ENCODE measurements at regions not wholly inside any gene's neighbourhood (a gene's known extent, or its start where the extent isn't known, plus 50 kb on each side); places are given as distances from the start of the nearest gene placed in this dataset.
A peak's percentile ranks its signal among the peaks of the same experiment; 100 is the strongest.
"Not testable (repeated sequence)": the region's sequence is repeated elsewhere in the genome, so short reads cannot be mapped to it uniquely, and the experiment has no call there.

- TF ChIP-seq JUND (IDR thresholded peaks at IDR 0.05; ENCODE audit: low read depth): no peak
- in situ Hi-C loops (cut with HindIII; ENCODE audit: low pct_unique_long_range_greater_than_20kb, low sequenced_read_pairs): no loop called here
- DNase-seq (ENCODE audit: low read depth in 1 of 2, low spot score in 1 of 2): no peak
Measured at GRCh38 chr14:30440961-30441360, 118.0 kb upstream of the G2E3 start.

DNA sequence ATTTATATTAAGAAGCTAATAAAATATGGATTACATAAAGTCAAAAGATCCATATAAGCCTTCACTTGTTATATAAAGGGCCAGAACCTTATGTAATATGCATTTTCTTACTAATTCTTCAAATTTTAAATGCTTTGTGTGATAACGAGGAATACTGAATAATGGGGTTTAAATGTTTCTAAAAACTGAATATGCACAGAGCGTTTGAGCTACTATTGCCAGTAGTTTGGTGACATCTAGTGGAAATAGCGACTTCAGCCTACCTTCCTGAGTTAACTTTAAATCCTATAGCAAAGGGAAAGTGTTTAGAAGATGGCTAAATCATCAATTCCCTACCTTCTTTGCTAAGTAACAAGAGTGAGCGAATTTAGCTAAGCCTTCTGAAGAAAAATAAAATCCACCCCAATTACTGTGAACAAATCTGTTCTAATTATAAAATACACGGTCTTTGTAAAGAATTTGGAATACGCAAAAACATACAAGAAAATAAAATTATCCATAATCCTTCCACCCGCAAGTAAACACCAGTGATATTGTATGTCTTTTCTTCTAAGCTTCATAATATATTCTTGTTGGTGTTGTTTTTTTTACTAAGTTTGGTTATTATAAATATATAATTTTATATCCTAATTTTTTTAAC, 115.5 kb upstream of the G2E3 start:
- in situ Hi-C loops (cut with HindIII; ENCODE audit: low pct_unique_long_range_greater_than_20kb, low sequenced_read_pairs): no loop called here
- DNase-seq (ENCODE audit: low read depth in 1 of 2, low spot score in 1 of 2): peak; percentile 26 to 73
- no peak for TF ChIP-seq JUND (IDR thresholded peaks at IDR 0.05; ENCODE audit: low read depth)

DNA sequence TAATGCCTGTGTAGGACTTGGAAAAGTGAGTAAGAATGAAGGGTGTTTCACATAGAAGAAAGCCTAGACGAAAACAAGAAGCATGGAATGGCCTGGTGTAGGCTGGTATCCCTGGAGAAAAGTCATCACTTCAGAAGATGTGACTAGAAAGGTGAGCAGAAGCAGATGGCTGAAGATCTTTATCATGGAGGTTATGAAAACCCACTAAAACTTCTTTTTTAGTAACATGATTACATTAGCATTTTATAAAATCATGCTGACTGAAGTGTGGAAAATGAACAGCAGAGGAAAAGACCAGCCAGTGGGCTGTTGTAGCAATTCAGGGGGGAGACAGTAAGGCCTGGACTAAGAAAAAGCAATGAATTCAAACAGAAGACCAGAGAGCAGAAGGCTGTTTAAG, 114.5 kb upstream of the G2E3 start:
- in situ Hi-C loops (cut with HindIII; ENCODE audit: low pct_unique_long_range_greater_than_20kb, low sequenced_read_pairs): no loop called here

GRCh38 chr14:30445011-30445793, 113.8 kb upstream of the G2E3 start:
- no peak for TF ChIP-seq JUND (IDR thresholded peaks at IDR 0.05; ENCODE audit: low read depth)
- no peak for DNase-seq (ENCODE audit: low read depth in 1 of 2, low spot score in 1 of 2)
- in situ Hi-C loops (cut with HindIII; ENCODE audit: low pct_unique_long_range_greater_than_20kb, low sequenced_read_pairs): no loop called here

More for the DNA sequence above, 114.5 kb upstream of the G2E3 start:
- no peak for DNase-seq (ENCODE audit: low read depth in 1 of 2, low spot score in 1 of 2)
- no peak for TF ChIP-seq JUND (IDR thresholded peaks at IDR 0.05; ENCODE audit: low read depth)

DNA sequence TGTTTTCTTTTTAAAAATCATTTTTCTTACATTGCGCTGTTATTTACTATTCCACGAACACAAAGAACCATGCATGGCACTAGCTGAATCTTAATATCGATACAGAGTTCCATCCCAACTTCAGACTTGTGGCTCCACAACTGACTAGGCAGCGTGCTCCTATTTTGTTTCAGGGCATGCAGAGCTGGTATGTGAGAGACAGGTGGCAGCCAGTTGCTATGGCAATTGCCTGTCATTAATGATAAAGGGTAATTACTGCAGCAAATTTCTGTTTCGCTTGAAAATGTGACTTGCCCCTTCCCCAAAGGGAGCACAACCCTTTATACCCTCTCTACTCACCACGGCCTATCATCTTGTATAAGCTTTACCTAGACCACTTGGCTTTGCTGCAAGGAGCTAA, 113.1 kb upstream of the G2E3 start:
- no peak for DNase-seq (ENCODE audit: low read depth in 1 of 2, low spot score in 1 of 2)
- in situ Hi-C loops (cut with HindIII; ENCODE audit: low pct_unique_long_range_greater_than_20kb, low sequenced_read_pairs): no loop called here
- TF ChIP-seq JUND (IDR thresholded peaks at IDR 0.05; ENCODE audit: low read depth): no peak

DNA sequence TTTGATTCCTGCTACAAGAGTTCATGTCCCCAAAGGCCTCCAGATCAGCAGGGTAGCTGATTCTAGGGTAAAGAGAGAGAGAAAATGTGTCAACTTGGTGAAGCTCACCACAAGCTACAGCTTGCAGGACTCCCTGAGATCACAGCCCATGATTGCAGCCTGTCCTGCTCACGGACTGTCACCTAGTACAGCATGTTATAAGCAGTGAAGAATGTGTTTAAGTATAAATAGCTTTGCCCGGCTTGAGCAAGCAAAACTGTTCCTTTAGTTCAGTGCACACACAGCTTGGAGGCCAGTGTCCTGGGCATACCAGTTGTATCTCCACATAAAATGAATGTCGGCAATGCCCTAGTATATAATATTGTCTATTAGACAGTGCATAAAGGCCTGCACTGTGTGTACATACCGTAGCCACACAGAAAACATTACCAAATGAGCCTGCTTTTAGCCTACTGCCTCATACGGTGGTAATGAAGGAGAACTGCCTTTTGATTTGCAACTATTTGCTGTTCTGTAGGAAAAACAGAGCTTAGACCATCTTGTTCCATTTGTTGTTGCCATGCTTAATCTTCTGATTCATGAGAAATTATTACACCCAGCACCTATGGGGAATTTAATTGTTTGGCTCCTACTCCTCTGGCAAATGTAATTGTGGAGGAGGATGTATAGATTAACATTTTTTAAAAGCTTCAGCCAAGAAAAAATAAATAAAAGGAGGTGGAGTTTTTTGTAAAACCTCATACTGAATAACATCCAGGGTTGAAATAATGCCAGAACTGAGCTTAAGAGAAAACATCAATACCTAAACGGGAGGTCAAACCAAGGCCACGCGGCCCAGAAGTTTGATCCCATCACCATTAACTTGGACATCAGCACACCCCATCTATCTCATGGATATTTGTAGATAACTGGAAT, 108.1 kb upstream of the G2E3 start:
- TF ChIP-seq JUND (IDR thresholded peaks at IDR 0.05; ENCODE audit: low read depth): no peak
- in situ Hi-C loops (cut with HindIII; ENCODE audit: low pct_unique_long_range_greater_than_20kb, low sequenced_read_pairs): no loop called here
- peak; percentile 42 to 73 for DNase-seq (ENCODE audit: low read depth in 1 of 2, low spot score in 1 of 2)

DNA sequence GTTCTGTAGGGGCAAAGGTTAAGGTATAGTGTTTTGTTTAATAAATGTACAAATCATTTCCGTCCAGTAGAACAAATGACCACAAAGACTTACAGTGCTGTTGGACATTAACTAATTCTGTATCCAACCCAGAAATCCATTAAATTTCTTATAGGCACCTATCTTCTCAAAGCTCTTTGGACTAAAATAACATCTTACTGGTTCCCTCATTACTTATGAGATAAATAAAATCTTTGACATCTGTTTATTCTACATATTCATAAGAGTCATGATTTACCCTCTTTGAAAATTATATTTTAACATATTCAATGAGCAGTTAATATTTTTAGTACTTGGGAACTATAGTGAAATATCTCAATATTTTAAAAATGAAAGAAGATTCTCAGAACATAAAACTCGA, 102.7 kb upstream of the G2E3 start:
- in situ Hi-C loops (cut with HindIII; ENCODE audit: low pct_unique_long_range_greater_than_20kb, low sequenced_read_pairs): no loop called here
- DNase-seq (ENCODE audit: low read depth in 1 of 2, low spot score in 1 of 2): no peak
- no peak for TF ChIP-seq JUND (IDR thresholded peaks at IDR 0.05; ENCODE audit: low read depth)

DNA sequence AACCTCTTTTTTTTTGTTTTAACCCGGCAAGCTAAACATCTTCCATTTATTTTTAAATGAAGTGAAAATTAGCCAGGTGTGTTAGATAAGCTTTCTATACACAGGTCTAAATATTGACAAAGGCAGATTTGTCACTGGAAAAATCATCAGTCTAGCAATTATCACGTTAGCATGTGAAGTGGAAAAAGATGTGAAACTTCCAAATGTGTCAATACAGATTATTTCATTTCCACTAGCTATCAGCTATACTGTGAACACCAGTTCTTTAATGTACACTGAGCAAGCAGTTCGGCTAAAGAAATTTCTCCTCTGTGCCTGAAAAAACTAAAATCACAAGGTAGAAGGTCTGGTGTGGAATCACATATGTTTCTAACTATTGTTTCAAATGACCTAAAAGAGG, 96.6 kb upstream of the G2E3 start:
- no peak for TF ChIP-seq JUND (IDR thresholded peaks at IDR 0.05; ENCODE audit: low read depth)
- in situ Hi-C loops (cut with HindIII; ENCODE audit: low pct_unique_long_range_greater_than_20kb, low sequenced_read_pairs): no loop called here
- no peak for DNase-seq (ENCODE audit: low read depth in 1 of 2, low spot score in 1 of 2)

- peak in 1 of 2 experiments; percentile 35 for DNase-seq (ENCODE audit: low read depth in 1 of 2, low spot score in 1 of 2)
- in situ Hi-C loops (cut with HindIII; ENCODE audit: low pct_unique_long_range_greater_than_20kb, low sequenced_read_pairs): no loop called here
- no peak for TF ChIP-seq JUND (IDR thresholded peaks at IDR 0.05; ENCODE audit: low read depth)
Measured at GRCh38 chr14:30464481-30464880, 94.5 kb upstream of the G2E3 start.

- in situ Hi-C loops (cut with HindIII; ENCODE audit: low pct_unique_long_range_greater_than_20kb, low sequenced_read_pairs): no loop called here
- TF ChIP-seq JUND (IDR thresholded peaks at IDR 0.05; ENCODE audit: low read depth): no peak
- no peak for DNase-seq (ENCODE audit: low read depth in 1 of 2, low spot score in 1 of 2)
Measured at GRCh38 chr14:30468354-30468753, 90.6 kb upstream of the G2E3 start.

- in situ Hi-C loops (cut with HindIII; ENCODE audit: low pct_unique_long_range_greater_than_20kb, low sequenced_read_pairs): no loop called here
- no peak for TF ChIP-seq JUND (IDR thresholded peaks at IDR 0.05; ENCODE audit: low read depth)
- DNase-seq (ENCODE audit: low read depth in 1 of 2, low spot score in 1 of 2): no peak
Measured at GRCh38 chr14:30471980-30472379, 87.0 kb upstream of the G2E3 start.

- peak in 1 of 2 experiments; percentile 33 for DNase-seq (ENCODE audit: low read depth in 1 of 2, low spot score in 1 of 2)
- in situ Hi-C loops (cut with HindIII; ENCODE audit: low pct_unique_long_range_greater_than_20kb, low sequenced_read_pairs): not testable (repeated sequence)
Measured at GRCh38 chr14:30473846-30474696, 84.9 kb upstream of the G2E3 start.

Measured in T47D (cell line).